ENCODE measurements at regions not wholly inside any gene's neighbourhood (a gene's known extent, or its start where the extent isn't known, plus 50 kb on each side); places are given as distances from the start of the nearest gene placed in this dataset.
"Not testable (repeated sequence)": the region's sequence is repeated elsewhere in the genome, so short reads cannot be mapped to it uniquely, and the experiment has no call there.

- no peaks in the 10 kb centered on the region for H3K36me3 ChIP-seq (ENCODE audit: control insufficient read depth in 1 of 2, insufficient read depth in 2 of 2, low read length in 1 of 2)
- no peak for DNase-seq
- WGBS, 2 donors: 94 to 96% methylated on average over 3 of the region's 3 CpGs
- H3K27me3 ChIP-seq (ENCODE audit: control insufficient read depth in 1 of 2, insufficient read depth in 2 of 2, low read length in 1 of 2): no peaks in the 10 kb centered on the region
- no peak for ATAC-seq (ENCODE audit: low FRiP score)
- no peak overlapping the region for H3K27ac ChIP-seq (ENCODE audit: low read depth in 1 of 2, low read length in 2 of 2)
- no peaks in the 10 kb centered on the region for H3K4me1 ChIP-seq (ENCODE audit: control insufficient read depth in 1 of 2, insufficient read depth in 2 of 2, low read length in 2 of 2)
- no peak overlapping the region for H3K4me3 ChIP-seq (ENCODE audit: low read length in 2 of 2)
- no peaks in the 10 kb centered on the region for H3K9me3 ChIP-seq (ENCODE audit: control insufficient read depth, low read length)
- intact Hi-C loops (cut with DNase I): no loop called here
These were observed 136.3 kb downstream of the DYRK2 start for GRCh38 chr12:67784831-67785230.

DNA sequence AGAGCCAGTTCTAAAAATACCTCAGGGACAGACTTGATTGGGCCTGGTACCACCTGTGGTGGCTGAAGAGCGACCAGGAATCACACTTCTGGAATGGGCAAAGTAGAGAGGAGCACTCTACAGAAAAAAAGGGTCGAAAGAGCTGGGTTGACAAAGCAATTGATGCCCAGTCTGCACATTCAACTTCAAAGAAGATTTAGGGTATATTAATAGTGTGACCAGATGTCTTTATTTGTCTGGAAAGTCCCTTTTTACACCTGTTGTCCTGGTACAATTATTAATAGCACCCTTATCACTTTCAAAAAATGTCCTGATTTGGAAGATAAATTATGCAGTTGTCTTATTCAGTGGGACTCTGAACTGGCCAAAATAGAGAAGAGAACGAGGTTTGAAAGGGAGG lies 137.5 kb downstream of the DYRK2 start:
- ATAC-seq (ENCODE audit: low FRiP score): no peak
- no peak overlapping the region for H3K27ac ChIP-seq (ENCODE audit: low read depth in 1 of 2, low read length in 2 of 2)
- H3K27me3 ChIP-seq (ENCODE audit: control insufficient read depth in 1 of 2, insufficient read depth in 2 of 2, low read length in 1 of 2): no peaks in the 10 kb centered on the region
- DNase-seq: no peak
- whole genome bisulfite sequencing, 2 donors: 86 to 93% methylated on average over 3 of the region's 3 CpGs
- no peak overlapping the region for H3K4me3 ChIP-seq (ENCODE audit: low read length in 2 of 2)
- H3K4me1 ChIP-seq (ENCODE audit: control insufficient read depth in 1 of 2, insufficient read depth in 2 of 2, low read length in 2 of 2): no peaks in the 10 kb centered on the region
- H3K9me3 ChIP-seq (ENCODE audit: control insufficient read depth, low read length): no peaks in the 10 kb centered on the region
- intact Hi-C loops (cut with DNase I): no loop called here
- H3K36me3 ChIP-seq (ENCODE audit: control insufficient read depth in 1 of 2, insufficient read depth in 2 of 2, low read length in 1 of 2): no peaks in the 10 kb centered on the region

GRCh38 chr12:67788118-67788517 lies 139.6 kb downstream of the DYRK2 start:
- no peak overlapping the region for H3K4me3 ChIP-seq (ENCODE audit: low read length in 2 of 2)

GRCh38 chr12:67789266-67789665 lies 140.7 kb downstream of the DYRK2 start:
- no peaks in the 10 kb centered on the region for H3K9me3 ChIP-seq (ENCODE audit: control insufficient read depth, low read length)
- intact Hi-C loops (cut with DNase I): no loop called here
- no peaks in the 10 kb centered on the region for H3K27me3 ChIP-seq (ENCODE audit: control insufficient read depth in 1 of 2, insufficient read depth in 2 of 2, low read length in 1 of 2)
- no peak overlapping the region for H3K27ac ChIP-seq (ENCODE audit: low read depth in 1 of 2, low read length in 2 of 2)
- ATAC-seq (ENCODE audit: low FRiP score): no peak
- H3K36me3 ChIP-seq (ENCODE audit: control insufficient read depth in 1 of 2, insufficient read depth in 2 of 2, low read length in 1 of 2): no peaks in the 10 kb centered on the region
- H3K4me1 ChIP-seq (ENCODE audit: control insufficient read depth in 1 of 2, insufficient read depth in 2 of 2, low read length in 2 of 2): no peaks in the 10 kb centered on the region
- no peak overlapping the region for H3K4me3 ChIP-seq (ENCODE audit: low read length in 2 of 2)
- DNase-seq: no peak

More at GRCh38 chr12:67788118-67788517, 139.6 kb downstream of the DYRK2 start:
- H3K4me1 ChIP-seq (ENCODE audit: control insufficient read depth in 1 of 2, insufficient read depth in 2 of 2, low read length in 2 of 2): no peaks in the 10 kb centered on the region
- H3K9me3 ChIP-seq (ENCODE audit: control insufficient read depth, low read length): no peaks in the 10 kb centered on the region
- 52 to 59% methylated on average over 5 of the region's 5 CpGs for WGBS, 2 donors
- ATAC-seq (ENCODE audit: low FRiP score) (no peak), DNase-seq (no peak)
- no peaks in the 10 kb centered on the region for H3K36me3 ChIP-seq (ENCODE audit: control insufficient read depth in 1 of 2, insufficient read depth in 2 of 2, low read length in 1 of 2)
- intact Hi-C loops (cut with DNase I): no loop called here
- H3K27me3 ChIP-seq (ENCODE audit: control insufficient read depth in 1 of 2, insufficient read depth in 2 of 2, low read length in 1 of 2): no peaks in the 10 kb centered on the region
- H3K27ac ChIP-seq (ENCODE audit: low read depth in 1 of 2, low read length in 2 of 2): no peak overlapping the region

GRCh38 chr12:67790660-67791059 lies 142.1 kb downstream of the DYRK2 start:
- H3K4me1 ChIP-seq (ENCODE audit: control insufficient read depth in 1 of 2, insufficient read depth in 2 of 2, low read length in 2 of 2): no peaks in the 10 kb centered on the region
- no peaks in the 10 kb centered on the region for H3K27me3 ChIP-seq (ENCODE audit: control insufficient read depth in 1 of 2, insufficient read depth in 2 of 2, low read length in 1 of 2)
- no peak overlapping the region for H3K27ac ChIP-seq (ENCODE audit: low read depth in 1 of 2, low read length in 2 of 2)
- no peak for DNase-seq
- H3K4me3 ChIP-seq (ENCODE audit: low read length in 2 of 2): no peak overlapping the region
- H3K9me3 ChIP-seq (ENCODE audit: control insufficient read depth, low read length): no peaks in the 10 kb centered on the region
- H3K36me3 ChIP-seq (ENCODE audit: control insufficient read depth in 1 of 2, insufficient read depth in 2 of 2, low read length in 1 of 2): no peaks in the 10 kb centered on the region
- ATAC-seq (ENCODE audit: low FRiP score): no peak
- WGBS, 2 donors: 87 to 93% methylated on average over 2 of the region's 2 CpGs
- intact Hi-C loops (cut with DNase I): no loop called here

GRCh38 chr12:67791362-67791761 lies 142.8 kb downstream of the DYRK2 start:
- H3K9me3 ChIP-seq (ENCODE audit: control insufficient read depth, low read length); H3K4me3 ChIP-seq (ENCODE audit: low read length in 2 of 2); H3K4me1 ChIP-seq (ENCODE audit: control insufficient read depth in 1 of 2, insufficient read depth in 2 of 2, low read length in 2 of 2); DNase-seq; H3K27ac ChIP-seq (ENCODE audit: low read depth in 1 of 2, low read length in 2 of 2); H3K27me3 ChIP-seq (ENCODE audit: control insufficient read depth in 1 of 2, insufficient read depth in 2 of 2, low read length in 1 of 2); H3K36me3 ChIP-seq (ENCODE audit: control insufficient read depth in 1 of 2, insufficient read depth in 2 of 2, low read length in 1 of 2); ATAC-seq (ENCODE audit: low FRiP score); intact Hi-C loops (cut with DNase I): not testable (repeated sequence)
- 96 to 97% methylated on average over 3 of the region's 3 CpGs for WGBS, 2 donors

GRCh38 chr12:67792185-67792584 lies 143.6 kb downstream of the DYRK2 start:
- Histone ChIP-seq H3K4me1 (ENCODE audit: control insufficient read depth in 1 of 2, insufficient read depth in 2 of 2, low read length in 2 of 2) (no peaks in the 10 kb centered on the region), H3K27ac (ENCODE audit: low read depth in 1 of 2, low read length in 2 of 2) (no peak overlapping the region), H3K4me3 (ENCODE audit: low read length in 2 of 2) (no peak overlapping the region), H3K9me3 (ENCODE audit: control insufficient read depth, low read length) (no peaks in the 10 kb centered on the region), H3K36me3 (ENCODE audit: control insufficient read depth in 1 of 2, insufficient read depth in 2 of 2, low read length in 1 of 2) (no peaks in the 10 kb centered on the region), H3K27me3 (ENCODE audit: control insufficient read depth in 1 of 2, insufficient read depth in 2 of 2, low read length in 1 of 2) (no peaks in the 10 kb centered on the region)
- intact Hi-C loops (cut with DNase I): no loop called here
- no peak for ATAC-seq (ENCODE audit: low FRiP score)
- no peak for DNase-seq
- WGBS, 2 donors: 90 to 91% methylated on average over 12 of the region's 12 CpGs

DNA sequence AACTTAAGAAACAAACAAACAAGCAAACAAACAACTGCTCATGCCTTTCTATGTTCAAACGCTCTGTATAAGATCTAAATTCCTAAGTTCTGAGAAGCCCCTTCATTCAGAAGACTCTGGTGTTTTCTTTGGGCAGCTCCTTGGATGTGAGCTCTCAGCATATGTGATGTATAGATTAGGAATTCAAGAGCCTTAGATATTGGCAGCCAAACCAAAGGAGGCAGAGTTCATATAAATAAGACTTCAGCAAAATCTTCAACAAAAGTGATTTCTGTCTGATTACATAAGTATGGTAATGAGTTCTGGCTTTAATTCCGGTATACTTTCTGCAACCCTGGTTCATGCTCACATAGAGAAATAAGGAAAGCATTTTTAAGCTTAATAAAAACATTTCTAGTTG lies 145.6 kb downstream of the DYRK2 start:
- intact Hi-C loops (cut with DNase I): no loop called here
- Histone ChIP-seq H3K9me3 (ENCODE audit: control insufficient read depth, low read length) (no peaks in the 10 kb centered on the region), H3K27ac (ENCODE audit: low read depth in 1 of 2, low read length in 2 of 2) (no peak overlapping the region), H3K4me1 (ENCODE audit: control insufficient read depth in 1 of 2, insufficient read depth in 2 of 2, low read length in 2 of 2) (no peaks in the 10 kb centered on the region), H3K36me3 (ENCODE audit: control insufficient read depth in 1 of 2, insufficient read depth in 2 of 2, low read length in 1 of 2) (no peaks in the 10 kb centered on the region), H3K4me3 (ENCODE audit: low read length in 2 of 2) (no peak overlapping the region), H3K27me3 (ENCODE audit: control insufficient read depth in 1 of 2, insufficient read depth in 2 of 2, low read length in 1 of 2) (no peaks in the 10 kb centered on the region)
- WGBS, 2 donors: 25 to 34% methylated on average over 2 of the region's 2 CpGs
- no peak for DNase-seq
- ATAC-seq (ENCODE audit: low FRiP score): no peak

DNA sequence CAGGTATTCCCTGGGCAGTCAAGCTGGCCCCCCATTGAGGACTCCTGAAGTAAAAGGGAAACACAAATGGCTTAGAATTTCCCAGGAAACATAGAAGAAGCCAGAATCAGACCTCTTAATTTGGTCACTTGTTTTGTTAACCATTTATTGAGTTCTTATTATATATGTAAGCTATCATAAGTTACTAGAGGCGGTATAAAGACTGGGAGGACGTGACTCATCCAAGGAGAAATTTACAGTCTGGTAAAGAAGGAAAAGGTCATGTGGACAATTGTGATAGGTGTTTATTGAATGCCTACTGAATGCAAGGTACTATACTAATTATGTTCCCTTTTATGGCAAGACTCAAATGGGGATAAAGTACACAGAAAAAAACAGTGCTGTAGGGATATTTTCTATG lies 146.7 kb downstream of the DYRK2 start:
- H3K4me3 ChIP-seq (ENCODE audit: low read length in 2 of 2): no peak overlapping the region
- DNase-seq (no peak), ATAC-seq (ENCODE audit: low FRiP score) (no peak)
- intact Hi-C loops (cut with DNase I): no loop called here
- no peaks in the 10 kb centered on the region for H3K36me3 ChIP-seq (ENCODE audit: control insufficient read depth in 1 of 2, insufficient read depth in 2 of 2, low read length in 1 of 2)
- no peaks in the 10 kb centered on the region for H3K27me3 ChIP-seq (ENCODE audit: control insufficient read depth in 1 of 2, insufficient read depth in 2 of 2, low read length in 1 of 2)
- H3K4me1 ChIP-seq (ENCODE audit: control insufficient read depth in 1 of 2, insufficient read depth in 2 of 2, low read length in 2 of 2): no peaks in the 10 kb centered on the region
- no peaks in the 10 kb centered on the region for H3K9me3 ChIP-seq (ENCODE audit: control insufficient read depth, low read length)
- WGBS, 2 donors: 80 to 94% methylated on average over 2 of the region's 2 CpGs
- no peak overlapping the region for H3K27ac ChIP-seq (ENCODE audit: low read depth in 1 of 2, low read length in 2 of 2)

All from aorta (tissue), 5 donors.